Dermis microvascular lymphatic vessel endothelial cell (primary cell): ENCODE measurements at regions not wholly inside any gene's neighbourhood (a gene's known extent, or its start where the extent isn't known, plus 50 kb on each side); places are given as distances from the start of the nearest gene placed in this dataset.

Experiments
- DNase-seq, 2 donors: peaks; one replicate each; pipeline versions ENCODE4 v3.0.0 to v3.0.0-alpha.2; 2010; ENCODE audit warnings: low read depth in 2 of 2

GRCh38 chr18:67600181-67601180 lies 84.0 kb upstream of the DSEL start:
- no peak for DNase-seq

GRCh38 chr18:67599277-67599676 lies 82.8 kb upstream of the DSEL start:
- peak; percentile 6 to 30 for DNase-seq

- DNase-seq: no peak
Measured at GRCh38 chr18:67597759-67598158, 81.2 kb upstream of the DSEL start.

DNA sequence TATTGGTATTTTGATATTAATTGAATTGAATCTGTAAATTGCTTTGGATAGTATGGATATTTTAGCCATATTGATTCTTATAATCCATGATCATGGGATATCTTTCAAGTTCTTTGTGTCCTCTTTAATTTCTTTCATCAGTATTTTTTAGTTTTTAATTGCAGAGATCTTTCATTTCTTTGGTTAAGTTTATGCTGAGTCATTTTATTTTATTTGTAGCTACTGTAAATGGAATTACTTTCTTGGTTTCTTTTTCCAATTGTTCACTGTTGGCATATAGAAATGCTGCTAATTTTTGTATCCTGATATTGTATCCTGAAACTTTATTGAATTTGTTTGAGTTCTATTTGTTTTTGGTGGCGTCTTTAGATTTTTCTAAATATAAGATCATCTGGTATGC lies 79.5 kb upstream of the DSEL start:
- no peak for DNase-seq

GRCh38 chr18:67590571-67591141 lies 74.1 kb upstream of the DSEL start:
- DNase-seq: no peak

DNA sequence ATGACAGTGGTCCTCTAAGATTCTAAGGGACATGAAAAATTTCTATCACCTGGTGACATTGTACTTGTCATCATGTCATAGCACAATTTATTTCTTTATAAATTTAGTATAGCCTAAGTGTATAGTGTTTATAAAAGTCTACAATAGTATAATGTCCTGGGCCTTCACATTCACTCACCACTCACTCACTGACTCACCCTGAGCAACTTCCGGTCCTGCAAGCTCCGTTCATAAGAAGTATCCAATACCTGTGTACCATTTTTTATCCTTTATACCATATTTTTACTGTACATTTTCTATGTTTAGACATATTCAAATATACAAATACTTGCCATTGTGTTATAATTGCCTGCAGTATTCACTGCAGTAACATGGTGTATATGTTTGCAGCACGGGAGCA lies 72.8 kb upstream of the DSEL start:
- DNase-seq: peak in 1 of 2 donors; percentile 25

DNA sequence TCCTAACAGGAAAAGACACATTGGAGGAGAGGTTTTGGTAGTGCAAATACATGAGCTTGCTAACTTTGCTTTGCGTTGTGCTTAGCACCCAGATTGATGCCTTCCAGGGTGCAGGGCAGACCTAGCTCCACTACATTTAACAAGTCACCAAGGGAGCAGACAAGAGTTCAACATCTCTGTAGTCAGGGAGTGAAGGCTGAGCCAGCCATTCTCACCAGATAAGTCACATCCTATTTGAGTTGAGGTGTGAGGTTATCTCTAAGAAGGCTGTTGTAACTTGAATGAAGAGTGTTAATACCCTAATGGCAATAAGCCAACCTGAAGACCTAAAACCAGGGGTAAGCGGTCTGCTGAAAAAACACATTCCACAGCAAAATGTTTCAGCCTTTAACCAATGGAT lies 69.6 kb upstream of the DSEL start:
- DNase-seq: no peak

GRCh38 chr18:67583621-67584020 lies 67.1 kb upstream of the DSEL start:
- DNase-seq: no peak

DNA sequence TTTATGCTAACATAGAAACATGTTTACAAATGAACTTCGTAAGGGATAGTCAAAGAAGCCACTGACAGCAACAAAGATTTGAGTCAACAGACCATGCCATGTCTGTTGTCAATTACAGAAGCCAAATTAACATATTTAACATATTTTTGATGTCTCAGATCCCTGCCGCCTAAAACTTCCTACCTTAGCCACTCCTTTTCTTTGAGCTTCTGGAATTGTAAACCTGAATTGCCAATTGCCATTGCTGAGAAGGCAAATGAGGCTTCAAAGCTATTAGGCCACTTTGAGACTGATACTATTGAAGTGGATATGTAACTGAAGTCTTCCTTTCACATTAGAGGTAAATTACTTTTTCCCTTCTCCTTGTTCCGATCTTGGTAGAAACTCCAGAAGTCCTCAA lies 66.0 kb upstream of the DSEL start:
- no peak for DNase-seq

- no peak for DNase-seq
Measured at GRCh38 chr18:67581178-67581577, 64.7 kb upstream of the DSEL start.

- no peak for DNase-seq
Measured at GRCh38 chr18:67577386-67577785, 60.9 kb upstream of the DSEL start.

- no peak for DNase-seq
Measured at GRCh38 chr18:67574749-67575148, 58.2 kb upstream of the DSEL start.

DNA sequence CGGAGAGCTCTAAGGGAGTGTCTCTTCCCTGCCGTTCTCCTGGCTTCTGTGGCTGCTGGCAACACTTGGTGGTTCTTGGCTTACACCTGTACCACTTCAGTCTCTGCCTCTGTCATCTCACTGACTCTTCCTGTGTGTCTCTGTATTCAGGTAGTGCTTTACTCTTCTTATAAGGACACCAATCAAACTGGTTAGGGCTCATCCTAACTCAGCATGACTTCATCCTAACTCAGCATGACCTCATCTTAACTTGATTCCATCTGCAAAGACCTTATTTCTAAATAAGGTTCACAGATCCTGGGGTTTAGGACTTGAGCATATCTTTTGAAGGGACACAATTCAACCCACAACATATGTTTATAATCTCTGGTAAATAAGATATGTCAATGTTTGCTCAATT lies 51.6 kb upstream of the DSEL start:
- DNase-seq: no peak
